ENCODE measurements at regions not wholly inside any gene's neighbourhood (a gene's known extent, or its start where the extent isn't known, plus 50 kb on each side); places are given as distances from the start of the nearest gene placed in this dataset.

- no peak for TF ChIP-seq POLR2AphosphoS5 (IDR thresholded peaks at IDR 0.05; ENCODE audit: low read depth, low read length)
- TF ChIP-seq POLR2A (IDR thresholded peaks at IDR 0.05; ENCODE audit: low read depth, low read length), result no peak
Observed at GRCh38 chrX:16462912-16463311, 187.0 kb upstream of the S100G start.
